ENCODE measurements at regions not wholly inside any gene's neighbourhood (a gene's known extent, or its start where the extent isn't known, plus 50 kb on each side); places are given as distances from the start of the nearest gene placed in this dataset.

- TF ChIP-seq EZH2 (IDR thresholded peaks at IDR 0.05): no peak
- TF ChIP-seq CTCF (IDR thresholded peaks at IDR 0.05): no peak
- TF ChIP-seq EZH2phosphoT487 (IDR thresholded peaks at IDR 0.05): no peak
These were observed 215.0 kb upstream of the GIMD1 start for GRCh38 chr4:106583567-106583966.

Data from neural progenitor cell (in vitro differentiated cells).